ENCODE measurements at regions not wholly inside any gene's neighbourhood (a gene's known extent, or its start where the extent isn't known, plus 50 kb on each side); places are given as distances from the start of the nearest gene placed in this dataset.

GRCh38 chr7:53428045-53428444 lies 392.6 kb downstream of the POM121L12 start:
- no peaks in the 10 kb centered on the region for H3K79me2 ChIP-seq (ENCODE audit: control insufficient read depth, insufficient read depth, low read length)
- no peak overlapping the region for H3K9ac ChIP-seq (ENCODE audit: insufficient read depth in 1 of 2, low read depth in 2 of 2, low read length in 2 of 2)
- no peaks in the 10 kb centered on the region for H4K20me1 ChIP-seq (replicated peaks; ENCODE audit: control insufficient read depth, insufficient read depth, low read length)
- no peaks in the 10 kb centered on the region for H3K27me3 ChIP-seq (ENCODE audit: control insufficient read depth in 2 of 2, insufficient read depth in 2 of 2, low read length in 2 of 2)
- TF ChIP-seq DEAF1 (CRISPR knock-in tag; IDR thresholded peaks at IDR 0.05) (no peak), DIDO1 (tag; IDR thresholded peaks at IDR 0.05; ENCODE audit: low read depth) (no peak), ARID3A (IDR thresholded peaks at IDR 0.05; ENCODE audit: borderline replicate concordance, low read depth, low read length) (no peak), HMBOX1 (IDR thresholded peaks at IDR 0.05) (no peak)
- no peaks in the 10 kb centered on the region for H3K9me1 ChIP-seq (ENCODE audit: control insufficient read depth, insufficient read depth, low read length)
- ChIA-PET POLR2A (no interaction called here), CTCF (ENCODE audit: low intra/inter-chr PET ratio) (no interaction called here)
- 0 out of 2 replicates have a peak, but pooled peaks cover 2% of the 10 kb centered on the region for H3K9me3 ChIP-seq (replicated peaks; ENCODE audit: control insufficient read depth, insufficient read depth, low read depth, low read length)
- no peak overlapping the region for H3K4me3 ChIP-seq
- intact Hi-C loops (cut with micrococcal nuclease): no loop called here
- in situ Hi-C loops (cut with MboI): no loop called here
- FAIRE-seq (no peak), ATAC-seq (no peak), DNase-seq (ENCODE audit: extremely low read depth in 1 of 4, low spot score in 3 of 4) (no peak)
- no peak overlapping the region for H3K27ac ChIP-seq (ENCODE audit: extremely low read depth, low read depth, low read length)
- 1% methylated on average over 5 of the region's 5 CpGs for WGBS (ENCODE audit: insufficient coverage, low coverage, missing lambda C conversion rate)
- no peaks in the 10 kb centered on the region for H3K4me1 ChIP-seq (replicated peaks in 1 of 2; ENCODE audit: control insufficient read depth in 2 of 2, insufficient read depth in 2 of 2, low read length in 2 of 2)
- H3K36me3 ChIP-seq (ENCODE audit: control insufficient read depth, insufficient read depth, low read length): no peaks in the 10 kb centered on the region
- no peak overlapping the region for H2AFZ ChIP-seq (ENCODE audit: low read depth, low read length)
- BruUV-seq (replicated peaks): no TSS peak
- H3K4me2 ChIP-seq (ENCODE audit: insufficient read depth, low read length): no peak overlapping the region
